ENCODE measurements at regions not wholly inside any gene's neighbourhood (a gene's known extent, or its start where the extent isn't known, plus 50 kb on each side); places are given as distances from the start of the nearest gene placed in this dataset.

- no peak for TF ChIP-seq CTCF (conservative IDR thresholded peaks at IDR 0.05; ENCODE audit: low read length)
- TF ChIP-seq EZH2phosphoT487 (IDR thresholded peaks at IDR 0.05; ENCODE audit: borderline replicate concordance), result no peak
These were observed 144.5 kb downstream of the PSAT1 start for GRCh38 chr9:78441396-78441795.
